ENCODE measurements at regions not wholly inside any gene's neighbourhood (a gene's known extent, or its start where the extent isn't known, plus 50 kb on each side); places are given as distances from the start of the nearest gene placed in this dataset.

- TF ChIP-seq, protein P1, sequence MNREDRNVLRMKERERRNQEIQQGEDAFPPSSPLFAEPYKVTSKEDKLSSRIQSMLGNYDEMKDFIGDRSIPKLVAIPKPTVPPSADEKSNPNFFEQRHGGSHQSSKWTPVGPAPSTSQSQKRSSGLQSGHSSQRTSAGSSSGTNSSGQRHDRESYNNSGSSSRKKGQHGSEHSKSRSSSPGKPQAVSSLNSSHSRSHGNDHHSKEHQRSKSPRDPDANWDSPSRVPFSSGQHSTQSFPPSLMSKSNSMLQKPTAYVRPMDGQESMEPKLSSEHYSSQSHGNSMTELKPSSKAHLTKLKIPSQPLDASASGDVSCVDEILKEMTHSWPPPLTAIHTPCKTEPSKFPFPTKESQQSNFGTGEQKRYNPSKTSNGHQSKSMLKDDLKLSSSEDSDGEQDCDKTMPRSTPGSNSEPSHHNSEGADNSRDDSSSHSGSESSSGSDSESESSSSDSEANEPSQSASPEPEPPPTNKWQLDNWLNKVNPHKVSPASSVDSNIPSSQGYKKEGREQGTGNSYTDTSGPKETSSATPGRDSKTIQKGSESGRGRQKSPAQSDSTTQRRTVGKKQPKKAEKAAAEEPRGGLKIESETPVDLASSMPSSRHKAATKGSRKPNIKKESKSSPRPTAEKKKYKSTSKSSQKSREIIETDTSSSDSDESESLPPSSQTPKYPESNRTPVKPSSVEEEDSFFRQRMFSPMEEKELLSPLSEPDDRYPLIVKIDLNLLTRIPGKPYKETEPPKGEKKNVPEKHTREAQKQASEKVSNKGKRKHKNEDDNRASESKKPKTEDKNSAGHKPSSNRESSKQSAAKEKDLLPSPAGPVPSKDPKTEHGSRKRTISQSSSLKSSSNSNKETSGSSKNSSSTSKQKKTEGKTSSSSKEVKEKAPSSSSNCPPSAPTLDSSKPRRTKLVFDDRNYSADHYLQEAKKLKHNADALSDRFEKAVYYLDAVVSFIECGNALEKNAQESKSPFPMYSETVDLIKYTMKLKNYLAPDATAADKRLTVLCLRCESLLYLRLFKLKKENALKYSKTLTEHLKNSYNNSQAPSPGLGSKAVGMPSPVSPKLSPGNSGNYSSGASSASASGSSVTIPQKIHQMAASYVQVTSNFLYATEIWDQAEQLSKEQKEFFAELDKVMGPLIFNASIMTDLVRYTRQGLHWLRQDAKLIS (CRISPR knock-in tag; IDR thresholded peaks at IDR 0.05; ENCODE audit: borderline replicate concordance): no peak
- TF ChIP-seq GTF2I (CRISPR knock-in tag; conservative IDR thresholded peaks at IDR 0.05): no peak
- TF ChIP-seq, protein P2, sequence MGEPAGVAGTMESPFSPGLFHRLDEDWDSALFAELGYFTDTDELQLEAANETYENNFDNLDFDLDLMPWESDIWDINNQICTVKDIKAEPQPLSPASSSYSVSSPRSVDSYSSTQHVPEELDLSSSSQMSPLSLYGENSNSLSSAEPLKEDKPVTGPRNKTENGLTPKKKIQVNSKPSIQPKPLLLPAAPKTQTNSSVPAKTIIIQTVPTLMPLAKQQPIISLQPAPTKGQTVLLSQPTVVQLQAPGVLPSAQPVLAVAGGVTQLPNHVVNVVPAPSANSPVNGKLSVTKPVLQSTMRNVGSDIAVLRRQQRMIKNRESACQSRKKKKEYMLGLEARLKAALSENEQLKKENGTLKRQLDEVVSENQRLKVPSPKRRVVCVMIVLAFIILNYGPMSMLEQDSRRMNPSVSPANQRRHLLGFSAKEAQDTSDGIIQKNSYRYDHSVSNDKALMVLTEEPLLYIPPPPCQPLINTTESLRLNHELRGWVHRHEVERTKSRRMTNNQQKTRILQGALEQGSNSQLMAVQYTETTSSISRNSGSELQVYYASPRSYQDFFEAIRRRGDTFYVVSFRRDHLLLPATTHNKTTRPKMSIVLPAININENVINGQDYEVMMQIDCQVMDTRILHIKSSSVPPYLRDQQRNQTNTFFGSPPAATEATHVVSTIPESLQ (CRISPR knock-in tag; IDR thresholded peaks at IDR 0.05): no peak
These were observed 160.8 kb upstream of the PHACTR1 start (continued) for GRCh38 chr6:12555781-12556180.

DNA sequence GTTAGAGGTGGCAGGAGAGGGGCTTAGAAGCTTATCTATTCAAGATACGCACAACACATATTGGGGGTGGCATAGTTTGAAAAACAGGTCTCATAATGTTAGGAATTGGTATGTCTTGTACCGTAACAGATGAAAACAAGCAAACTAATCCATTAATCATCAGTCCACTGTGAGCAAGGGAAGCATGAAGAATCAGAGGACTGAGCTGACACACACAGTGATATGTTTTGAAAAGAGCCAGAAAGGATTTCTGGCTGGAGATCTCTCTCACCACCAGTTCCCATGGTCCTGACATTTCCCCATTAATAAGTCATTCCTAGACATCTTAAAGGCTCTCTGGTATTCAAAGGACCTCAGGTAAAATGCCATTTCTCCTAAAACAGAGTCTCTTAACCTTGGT is 158.8 kb upstream of the PHACTR1 start:
- DNase-seq (ENCODE audit: low spot score) (no peak), ATAC-seq (no peak)
- ChIA-PET CTCF (no interaction called here), POLR2A (no interaction called here)
- Mint-ChIP-seq H3K27me3 (ENCODE audit: low read depth) (no peaks in the 10 kb centered on the region; the same call in 1 of the 2 replicates), H3K4me3 (no peak overlapping the region), H3K36me3 (peaks cover 18% of the 10 kb centered on the region), H3K4me1 (no peaks in the 10 kb centered on the region), H3K27ac (no peak overlapping the region), H3K9me3 (peaks cover 46% of the 10 kb centered on the region)
- TF ChIP-seq HMGXB4 (CRISPR knock-in tag; IDR thresholded peaks at IDR 0.05): no peak
- TF ChIP-seq, protein P3, sequence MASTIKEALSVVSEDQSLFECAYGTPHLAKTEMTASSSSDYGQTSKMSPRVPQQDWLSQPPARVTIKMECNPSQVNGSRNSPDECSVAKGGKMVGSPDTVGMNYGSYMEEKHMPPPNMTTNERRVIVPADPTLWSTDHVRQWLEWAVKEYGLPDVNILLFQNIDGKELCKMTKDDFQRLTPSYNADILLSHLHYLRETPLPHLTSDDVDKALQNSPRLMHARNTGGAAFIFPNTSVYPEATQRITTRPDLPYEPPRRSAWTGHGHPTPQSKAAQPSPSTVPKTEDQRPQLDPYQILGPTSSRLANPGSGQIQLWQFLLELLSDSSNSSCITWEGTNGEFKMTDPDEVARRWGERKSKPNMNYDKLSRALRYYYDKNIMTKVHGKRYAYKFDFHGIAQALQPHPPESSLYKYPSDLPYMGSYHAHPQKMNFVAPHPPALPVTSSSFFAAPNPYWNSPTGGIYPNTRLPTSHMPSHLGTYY (CRISPR knock-in tag; IDR thresholded peaks at IDR 0.05): no peak
- no peak for TF ChIP-seq ATF1 (CRISPR knock-in tag; IDR thresholded peaks at IDR 0.05)
- TF ChIP-seq TCF7 (CRISPR knock-in tag; IDR thresholded peaks at IDR 0.05; ENCODE audit: low read depth): no peak

DNA sequence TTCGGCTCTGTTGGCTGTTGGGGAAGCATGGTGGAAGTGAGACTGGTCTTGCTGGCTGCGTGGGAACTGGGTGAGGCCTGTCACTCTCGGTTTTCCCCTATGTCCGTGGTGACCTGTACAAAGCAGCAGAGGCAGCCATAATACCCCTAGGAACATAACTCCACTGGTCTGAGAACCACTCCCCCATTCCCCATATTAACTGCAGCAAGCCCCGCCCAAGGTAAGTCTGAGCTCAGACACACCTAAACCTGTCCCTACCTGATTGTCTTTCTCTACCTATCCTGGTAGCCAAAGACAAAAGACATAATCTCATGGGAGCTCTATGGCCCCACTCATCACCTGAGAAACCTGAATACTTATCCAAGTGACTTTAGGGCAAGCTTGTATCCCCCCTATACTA is 156.3 kb upstream of the PHACTR1 start:
- H3K4me1 Mint-ChIP-seq: no peaks in the 10 kb centered on the region
- CTCF ChIA-PET: no interaction called here
- no peak for TF ChIP-seq RORB (CRISPR knock-in tag; IDR thresholded peaks at IDR 0.05)
- TF ChIP-seq ZNF263 (CRISPR knock-in tag; IDR thresholded peaks at IDR 0.05; ENCODE audit: low read depth): no peak
- TF ChIP-seq ZNF281 (CRISPR knock-in tag; IDR thresholded peaks at IDR 0.05): no peak
- no peak for TF ChIP-seq ZNF423 (CRISPR knock-in tag; IDR thresholded peaks at IDR 0.05)
- no peak for TF ChIP-seq ZNF512 (CRISPR knock-in tag; IDR thresholded peaks at IDR 0.05; ENCODE audit: borderline replicate concordance)
- no peak for TF ChIP-seq USF2 (CRISPR knock-in tag; IDR thresholded peaks at IDR 0.05)
- TF ChIP-seq, protein P4, sequence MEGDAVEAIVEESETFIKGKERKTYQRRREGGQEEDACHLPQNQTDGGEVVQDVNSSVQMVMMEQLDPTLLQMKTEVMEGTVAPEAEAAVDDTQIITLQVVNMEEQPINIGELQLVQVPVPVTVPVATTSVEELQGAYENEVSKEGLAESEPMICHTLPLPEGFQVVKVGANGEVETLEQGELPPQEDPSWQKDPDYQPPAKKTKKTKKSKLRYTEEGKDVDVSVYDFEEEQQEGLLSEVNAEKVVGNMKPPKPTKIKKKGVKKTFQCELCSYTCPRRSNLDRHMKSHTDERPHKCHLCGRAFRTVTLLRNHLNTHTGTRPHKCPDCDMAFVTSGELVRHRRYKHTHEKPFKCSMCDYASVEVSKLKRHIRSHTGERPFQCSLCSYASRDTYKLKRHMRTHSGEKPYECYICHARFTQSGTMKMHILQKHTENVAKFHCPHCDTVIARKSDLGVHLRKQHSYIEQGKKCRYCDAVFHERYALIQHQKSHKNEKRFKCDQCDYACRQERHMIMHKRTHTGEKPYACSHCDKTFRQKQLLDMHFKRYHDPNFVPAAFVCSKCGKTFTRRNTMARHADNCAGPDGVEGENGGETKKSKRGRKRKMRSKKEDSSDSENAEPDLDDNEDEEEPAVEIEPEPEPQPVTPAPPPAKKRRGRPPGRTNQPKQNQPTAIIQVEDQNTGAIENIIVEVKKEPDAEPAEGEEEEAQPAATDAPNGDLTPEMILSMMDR (IDR thresholded peaks at IDR 0.05): no peak
- TF ChIP-seq, protein P5, sequence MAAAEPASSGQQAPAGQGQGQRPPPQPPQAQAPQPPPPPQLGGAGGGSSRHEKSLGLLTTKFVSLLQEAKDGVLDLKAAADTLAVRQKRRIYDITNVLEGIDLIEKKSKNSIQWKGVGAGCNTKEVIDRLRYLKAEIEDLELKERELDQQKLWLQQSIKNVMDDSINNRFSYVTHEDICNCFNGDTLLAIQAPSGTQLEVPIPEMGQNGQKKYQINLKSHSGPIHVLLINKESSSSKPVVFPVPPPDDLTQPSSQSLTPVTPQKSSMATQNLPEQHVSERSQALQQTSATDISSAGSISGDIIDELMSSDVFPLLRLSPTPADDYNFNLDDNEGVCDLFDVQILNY (CRISPR knock-in tag; IDR thresholded peaks at IDR 0.05): no peak
- no peak for TF ChIP-seq ETV6 (CRISPR knock-in tag; IDR thresholded peaks at IDR 0.05)

More for the DNA sequence above, 156.3 kb upstream of the PHACTR1 start:
- Mint-ChIP-seq H3K27ac (no peak overlapping the region), H3K4me3 (no peak overlapping the region), H3K9me3 (peaks cover 53% of the 10 kb centered on the region), H3K36me3 (peaks cover 18% of the 10 kb centered on the region), H3K27me3 (ENCODE audit: low read depth) (no peaks in the 10 kb centered on the region; the same call in 1 of the 2 replicates)
- DNase-seq (ENCODE audit: low spot score) (no peak), ATAC-seq (no peak)
- POLR2A ChIA-PET: no interaction called here
